Lung (tissue), 11 donors: ENCODE measurements at regions not wholly inside any gene's neighbourhood (a gene's known extent, or its start where the extent isn't known, plus 50 kb on each side); places are given as distances from the start of the nearest gene placed in this dataset.
A peak's percentile ranks its signal among the peaks of the same experiment; 100 is the strongest.

Source experiments
- ATAC-seq: fragments of 200-7000 bp; cut with Tn5 transposase; one replicate; pipeline ENCODE4 v1.9.1; 2020; ENCODE audit warnings: moderate number of reproducible peaks; ENCODE audit not compliant: insufficient read depth, low FRiP score
- DNase-seq, 3 donors: peaks; one replicate each; pipeline ENCODE4 v3.0.0-alpha.2; 2013 to 2017
- H3K27ac ChIP-seq, 2 donors: one replicate each; pipeline ENCODE4 v1.5.1; 2013; ENCODE audit warnings: mild to moderate bottlenecking in 2 of 2, moderate library complexity in 2 of 2, control low read depth in 1 of 2, inconsistent platforms in 1 of 2, low read depth in 1 of 2, low read length in 1 of 2
- H3K27me3 ChIP-seq, 3 donors: one replicate each; pipeline ENCODE4 v1.5.1; 2013; ENCODE audit warnings: low read length in 2 of 3; ENCODE audit not compliant: control insufficient read depth in 3 of 3, insufficient read depth in 3 of 3
- H3K36me3 ChIP-seq, 4 donors: one replicate each; pipeline ENCODE4 v1.5.1; 2013; ENCODE audit warnings: low read length in 4 of 4, mild to moderate bottlenecking in 1 of 4, moderate library complexity in 1 of 4; ENCODE audit not compliant: control insufficient read depth in 4 of 4, insufficient read depth in 4 of 4
- H3K4me1 ChIP-seq, 5 donors: one replicate each; pipeline ENCODE4 v1.5.1; 2013; ENCODE audit warnings: low read length in 5 of 5, mild to moderate bottlenecking in 2 of 5, moderate library complexity in 1 of 5; ENCODE audit not compliant: control insufficient read depth in 5 of 5, insufficient read depth in 5 of 5
- H3K4me3 ChIP-seq: one replicate; pipeline ENCODE4 v1.5.1; 2013; ENCODE audit warnings: mild to moderate bottlenecking, control low read depth, moderate library complexity
- H3K9ac ChIP-seq, 2 donors: one replicate each; pipeline ENCODE4 v1.5.1; 2013; ENCODE audit warnings: low read length in 2 of 2, control low read depth in 1 of 2; ENCODE audit not compliant: insufficient read depth in 1 of 2
- H3K9me3 ChIP-seq, 4 donors: one replicate each; pipeline ENCODE4 v1.5.1; 2013; ENCODE audit warnings: low read length in 3 of 4, mild to moderate bottlenecking in 1 of 4, moderate library complexity in 1 of 4; ENCODE audit not compliant: control insufficient read depth in 4 of 4, insufficient read depth in 3 of 4
- WGBS, 2 donors: extraction: QIAGEN DNeasy Blood & Tissue Kit; methylation state at CpG; one replicate each; pipeline ENCODE4 v1.1.7; 2013; 5-methylcytosine and 5-hydroxymethylcytosine counted together
- TF ChIP-seq, protein P1 (sequence below): IDR thresholded peaks from 2 replicates; pipeline ENCODE4 v1.5.1; 2012; ENCODE audit warnings: mild to moderate bottlenecking; ENCODE audit errors: control extremely low read depth, extremely low read depth
- donor health status: control.
- donor health status: control.
- donor health status: Bipolar disorder and iron deficiency.
- donor health status: healthy.
- donor health status: DM: yes; HTN: yes; CAD: no.

DNA sequence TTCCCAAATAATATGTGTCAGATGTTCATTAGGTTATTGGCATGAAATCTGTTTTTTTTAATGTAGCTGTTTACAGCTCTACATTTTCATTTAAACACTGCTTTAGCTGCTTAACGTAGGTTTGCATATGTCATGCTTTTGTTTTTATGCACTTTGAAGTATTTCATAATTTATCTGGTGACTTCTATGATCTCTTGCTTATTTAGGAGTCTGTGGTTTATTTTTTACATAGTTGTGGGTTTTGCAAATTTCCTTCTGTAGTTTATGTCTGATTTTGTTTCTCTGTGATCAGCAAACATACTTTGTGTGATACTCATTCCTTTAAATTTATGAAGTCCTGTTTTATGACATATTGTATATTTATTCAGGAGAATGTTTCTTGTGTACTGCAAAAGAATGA lies 606.5 kb upstream of the PFKP start:
- no peaks in the 10 kb centered on the region for H3K27me3 ChIP-seq
- H3K36me3 ChIP-seq = no peaks in the 10 kb centered on the region
- H3K9me3 ChIP-seq = peaks cover 0 to 2% (median under 1%) of the 10 kb centered on the region in 4 donors
- no peak overlapping the region for H3K4me3 ChIP-seq
- peaks cover 0 to 14% (median 0%) of the 10 kb centered on the region in 5 donors for H3K4me1 ChIP-seq
- no peak overlapping the region for H3K9ac ChIP-seq
- WGBS, 2 donors = 79 to 88% methylated on average over 1 of the region's 1 CpG
- TF ChIP-seq, protein P1, sequence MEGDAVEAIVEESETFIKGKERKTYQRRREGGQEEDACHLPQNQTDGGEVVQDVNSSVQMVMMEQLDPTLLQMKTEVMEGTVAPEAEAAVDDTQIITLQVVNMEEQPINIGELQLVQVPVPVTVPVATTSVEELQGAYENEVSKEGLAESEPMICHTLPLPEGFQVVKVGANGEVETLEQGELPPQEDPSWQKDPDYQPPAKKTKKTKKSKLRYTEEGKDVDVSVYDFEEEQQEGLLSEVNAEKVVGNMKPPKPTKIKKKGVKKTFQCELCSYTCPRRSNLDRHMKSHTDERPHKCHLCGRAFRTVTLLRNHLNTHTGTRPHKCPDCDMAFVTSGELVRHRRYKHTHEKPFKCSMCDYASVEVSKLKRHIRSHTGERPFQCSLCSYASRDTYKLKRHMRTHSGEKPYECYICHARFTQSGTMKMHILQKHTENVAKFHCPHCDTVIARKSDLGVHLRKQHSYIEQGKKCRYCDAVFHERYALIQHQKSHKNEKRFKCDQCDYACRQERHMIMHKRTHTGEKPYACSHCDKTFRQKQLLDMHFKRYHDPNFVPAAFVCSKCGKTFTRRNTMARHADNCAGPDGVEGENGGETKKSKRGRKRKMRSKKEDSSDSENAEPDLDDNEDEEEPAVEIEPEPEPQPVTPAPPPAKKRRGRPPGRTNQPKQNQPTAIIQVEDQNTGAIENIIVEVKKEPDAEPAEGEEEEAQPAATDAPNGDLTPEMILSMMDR = no peak
- ATAC-seq (no peak), DNase-seq (peak in 1 of 3 donors; percentile 24)
- H3K27ac ChIP-seq = no peak overlapping the region

DNA sequence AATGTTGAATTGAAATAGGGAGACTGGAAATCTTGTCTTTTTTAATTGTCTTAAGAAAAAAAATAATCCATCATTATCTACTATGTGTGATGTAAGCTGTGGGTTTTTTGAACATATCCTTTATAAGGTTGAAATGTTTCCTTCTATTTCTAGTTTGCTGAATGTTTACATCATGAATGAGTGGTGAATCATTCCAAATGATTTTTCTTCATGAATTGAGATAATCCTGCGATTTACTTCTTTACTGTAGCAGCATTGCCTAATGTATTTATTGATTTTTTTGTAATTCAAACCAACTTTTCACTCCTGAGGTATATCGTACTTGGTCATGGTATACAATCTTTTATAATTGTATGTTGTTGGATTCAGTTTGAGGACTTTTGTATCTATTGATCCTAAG lies 607.6 kb upstream of the PFKP start:
- no peaks in the 10 kb centered on the region for H3K36me3 ChIP-seq
- H3K27me3 ChIP-seq = no peaks in the 10 kb centered on the region
- ATAC-seq = no peak
- WGBS, 2 donors = 87 to 88% methylated on average over 2 of the region's 2 CpGs
- no peak overlapping the region for H3K4me3 ChIP-seq
- TF ChIP-seq, protein P1 = no peak
- H3K4me1 ChIP-seq = peaks cover 0 to 14% (median 0%) of the 10 kb centered on the region in 5 donors
- H3K27ac ChIP-seq = no peak overlapping the region
- no peak for DNase-seq
- no peak overlapping the region for H3K9ac ChIP-seq
- peaks cover 0 to 2% (median 0%) of the 10 kb centered on the region in 4 donors for H3K9me3 ChIP-seq

DNA sequence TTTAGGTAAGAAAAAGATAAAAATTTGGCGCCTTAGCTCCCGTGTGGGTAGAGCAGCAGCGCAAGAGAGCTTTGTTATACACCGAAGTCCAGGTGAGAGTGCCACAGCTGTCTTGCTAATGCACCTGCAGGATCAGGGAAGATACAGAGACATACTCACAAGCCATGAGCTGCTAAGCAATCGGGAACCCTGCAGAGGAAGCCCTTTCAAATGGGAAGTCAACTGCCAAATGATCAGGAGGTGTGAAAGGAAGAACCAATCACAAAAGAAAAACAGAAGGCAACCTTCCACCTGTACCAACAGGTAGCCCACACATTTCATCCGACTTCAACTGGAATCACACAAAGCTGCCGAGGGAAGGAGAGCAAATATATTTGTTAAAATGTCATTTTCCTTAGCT lies 610.5 kb upstream of the PFKP start:
- DNase-seq = no peak
- Histone ChIP-seq H3K4me1 (no peaks in the 10 kb centered on the region), H3K27ac (no peak overlapping the region), H3K4me3 (no peak overlapping the region), H3K9ac (no peak overlapping the region), H3K36me3 (no peaks in the 10 kb centered on the region), H3K27me3 (no peaks in the 10 kb centered on the region), H3K9me3 (peaks cover 0 to 2% (median 0%) of the 10 kb centered on the region in 4 donors)
- WGBS, 2 donors = 71% methylated on average over 7 of the region's 7 CpGs
- no peak for ATAC-seq
- TF ChIP-seq, protein P1 = no peak

DNA sequence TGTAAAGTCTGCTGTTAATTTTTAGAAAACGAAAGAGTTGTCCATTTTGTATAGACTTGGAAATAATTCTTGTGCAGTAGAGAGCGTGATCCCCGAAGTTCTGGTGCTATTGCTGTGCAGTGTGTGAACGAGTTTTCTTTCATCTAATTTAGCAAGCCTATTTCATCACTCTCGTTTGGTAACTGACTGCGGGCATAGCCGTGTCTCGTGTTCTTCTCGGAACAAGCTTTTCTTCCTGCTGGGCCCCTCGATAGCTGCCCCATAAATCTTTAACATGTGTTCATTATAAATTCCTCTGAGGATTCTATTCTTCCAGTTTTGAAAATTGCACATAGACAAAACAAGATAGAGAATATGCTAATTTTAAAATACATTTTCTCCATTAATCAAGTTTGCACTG lies 622.0 kb upstream of the PFKP start:
- no peak for ATAC-seq
- no peaks in the 10 kb centered on the region for H3K36me3 ChIP-seq
- WGBS, 2 donors = 85 to 90% methylated on average over 10 of the region's 10 CpGs
- TF ChIP-seq, protein P1 = no peak
- no peak overlapping the region for H3K4me3 ChIP-seq
- H3K9ac ChIP-seq = no peak overlapping the region
- H3K9me3 ChIP-seq = peaks cover 0 to 2% (median 0%) of the 10 kb centered on the region in 4 donors
- H3K27me3 ChIP-seq = no peaks in the 10 kb centered on the region
- H3K27ac ChIP-seq = no peak overlapping the region
- DNase-seq = no peak
- no peaks in the 10 kb centered on the region for H3K4me1 ChIP-seq
